ENCODE measurements at regions not wholly inside any gene's neighbourhood (a gene's known extent, or its start where the extent isn't known, plus 50 kb on each side); places are given as distances from the start of the nearest gene placed in this dataset.

- TF ChIP-seq, protein P1, sequence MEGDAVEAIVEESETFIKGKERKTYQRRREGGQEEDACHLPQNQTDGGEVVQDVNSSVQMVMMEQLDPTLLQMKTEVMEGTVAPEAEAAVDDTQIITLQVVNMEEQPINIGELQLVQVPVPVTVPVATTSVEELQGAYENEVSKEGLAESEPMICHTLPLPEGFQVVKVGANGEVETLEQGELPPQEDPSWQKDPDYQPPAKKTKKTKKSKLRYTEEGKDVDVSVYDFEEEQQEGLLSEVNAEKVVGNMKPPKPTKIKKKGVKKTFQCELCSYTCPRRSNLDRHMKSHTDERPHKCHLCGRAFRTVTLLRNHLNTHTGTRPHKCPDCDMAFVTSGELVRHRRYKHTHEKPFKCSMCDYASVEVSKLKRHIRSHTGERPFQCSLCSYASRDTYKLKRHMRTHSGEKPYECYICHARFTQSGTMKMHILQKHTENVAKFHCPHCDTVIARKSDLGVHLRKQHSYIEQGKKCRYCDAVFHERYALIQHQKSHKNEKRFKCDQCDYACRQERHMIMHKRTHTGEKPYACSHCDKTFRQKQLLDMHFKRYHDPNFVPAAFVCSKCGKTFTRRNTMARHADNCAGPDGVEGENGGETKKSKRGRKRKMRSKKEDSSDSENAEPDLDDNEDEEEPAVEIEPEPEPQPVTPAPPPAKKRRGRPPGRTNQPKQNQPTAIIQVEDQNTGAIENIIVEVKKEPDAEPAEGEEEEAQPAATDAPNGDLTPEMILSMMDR (IDR thresholded peaks at IDR 0.05; ENCODE audit: insufficient read depth, low read length, poor library complexity, severe bottlenecking): no peak
- no peak for TF ChIP-seq EZH2phosphoT487 (conservative IDR thresholded peaks at IDR 0.05; ENCODE audit: low read length)
Observed at GRCh38 chr11:32255841-32256240, 165.0 kb downstream of the RCN1 start.
